ENCODE measurements at regions not wholly inside any gene's neighbourhood (a gene's known extent, or its start where the extent isn't known, plus 50 kb on each side); places are given as distances from the start of the nearest gene placed in this dataset.

DNA sequence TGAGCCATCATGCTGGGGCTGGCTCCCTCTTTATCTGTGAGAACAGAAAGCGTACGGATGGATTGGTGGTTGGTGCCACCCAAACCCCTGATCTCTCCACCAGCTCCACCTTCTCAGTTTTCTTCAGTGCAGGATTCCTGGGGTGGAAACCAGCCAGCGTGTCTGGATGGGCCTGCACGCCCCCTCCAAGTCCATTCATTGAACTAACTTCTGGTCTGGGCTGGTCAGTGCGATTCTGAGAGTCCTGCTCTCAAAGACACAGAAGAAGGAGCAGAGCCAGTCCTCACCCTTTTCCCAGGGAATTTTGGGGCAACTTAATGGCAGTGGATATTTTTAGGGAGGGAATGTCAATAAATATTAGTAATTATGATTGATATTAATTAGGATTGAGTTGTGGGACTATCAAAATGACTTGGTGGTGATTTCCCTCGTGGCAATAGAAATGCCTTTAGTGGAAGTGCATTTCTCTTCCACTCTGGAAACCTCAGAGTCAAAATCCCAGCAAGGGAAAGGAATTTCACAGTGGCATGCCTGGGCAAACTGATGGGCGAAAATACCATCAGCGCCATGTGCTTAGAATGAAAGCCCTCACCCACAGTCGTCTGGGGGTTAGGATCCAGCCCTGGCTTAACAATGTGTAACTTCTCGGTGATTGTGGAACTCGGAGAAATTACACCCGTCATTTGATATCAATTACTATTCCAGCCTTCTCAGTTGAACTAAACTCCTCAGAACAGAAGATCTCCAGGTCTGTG is 69.3 kb upstream of the EEPD1 start:
- peaks cover 0 to 10% (median 0%) of the 10 kb centered on the region in 8 donors for H3K9me3 ChIP-seq
- no peak overlapping the region for H3K27ac ChIP-seq
- TF ChIP-seq, protein P1, sequence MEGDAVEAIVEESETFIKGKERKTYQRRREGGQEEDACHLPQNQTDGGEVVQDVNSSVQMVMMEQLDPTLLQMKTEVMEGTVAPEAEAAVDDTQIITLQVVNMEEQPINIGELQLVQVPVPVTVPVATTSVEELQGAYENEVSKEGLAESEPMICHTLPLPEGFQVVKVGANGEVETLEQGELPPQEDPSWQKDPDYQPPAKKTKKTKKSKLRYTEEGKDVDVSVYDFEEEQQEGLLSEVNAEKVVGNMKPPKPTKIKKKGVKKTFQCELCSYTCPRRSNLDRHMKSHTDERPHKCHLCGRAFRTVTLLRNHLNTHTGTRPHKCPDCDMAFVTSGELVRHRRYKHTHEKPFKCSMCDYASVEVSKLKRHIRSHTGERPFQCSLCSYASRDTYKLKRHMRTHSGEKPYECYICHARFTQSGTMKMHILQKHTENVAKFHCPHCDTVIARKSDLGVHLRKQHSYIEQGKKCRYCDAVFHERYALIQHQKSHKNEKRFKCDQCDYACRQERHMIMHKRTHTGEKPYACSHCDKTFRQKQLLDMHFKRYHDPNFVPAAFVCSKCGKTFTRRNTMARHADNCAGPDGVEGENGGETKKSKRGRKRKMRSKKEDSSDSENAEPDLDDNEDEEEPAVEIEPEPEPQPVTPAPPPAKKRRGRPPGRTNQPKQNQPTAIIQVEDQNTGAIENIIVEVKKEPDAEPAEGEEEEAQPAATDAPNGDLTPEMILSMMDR (IDR thresholded peaks at IDR 0.05 in 8 of 11, conservative IDR thresholded peaks at IDR 0.05 in 3 of 11), result no peak
- intact Hi-C loops (cut with DNase I; ENCODE audit: low total_unique reads), result no loop called here
- H3K4me1 ChIP-seq, result peaks cover 2 to 41% (median 8%) of the 10 kb centered on the region in 6 donors
- no peak for DNase-seq
- no peaks in the 10 kb centered on the region for H3K36me3 ChIP-seq
- H3K27me3 ChIP-seq (replicated peaks in 1 of 7), result no peaks in the 10 kb centered on the region
- no peak overlapping the region for H3K4me3 ChIP-seq
- WGBS, 5 donors, result 91 to 94% (median 93%) methylated on average over 12 of the region's 12 CpGs

DNA sequence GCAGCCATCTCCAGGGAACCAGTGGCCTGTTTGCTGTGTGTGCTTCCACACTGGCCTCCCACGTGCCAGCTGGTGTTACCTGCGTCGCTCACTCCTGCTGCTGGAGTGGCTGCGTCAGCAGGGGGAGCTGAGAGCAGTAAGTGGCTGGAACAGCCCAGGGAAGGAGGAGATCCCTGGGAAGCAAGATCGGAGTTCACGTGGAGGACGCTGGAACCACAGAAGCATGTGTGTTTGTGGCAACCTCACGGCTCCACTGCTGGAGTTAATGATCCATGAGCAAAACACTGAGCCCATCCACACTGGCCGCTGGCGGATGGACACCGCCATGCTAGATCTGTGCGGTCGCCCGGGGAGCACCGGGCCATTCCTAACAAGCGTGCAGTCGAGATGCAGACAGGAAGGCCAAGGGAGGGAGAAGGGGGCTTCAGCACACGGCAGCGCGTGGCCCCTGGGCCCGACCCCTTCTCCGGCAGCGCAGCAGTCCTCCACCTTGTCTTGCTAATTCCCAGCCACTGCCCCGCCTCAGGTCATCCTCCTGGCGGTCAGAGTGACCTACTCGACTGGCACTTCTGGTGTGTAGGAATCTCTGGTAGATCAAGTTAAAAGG is 68.5 kb upstream of the EEPD1 start:
- Histone ChIP-seq H3K4me1 (peaks cover 2 to 34% (median 8%) of the 10 kb centered on the region in 6 donors), H3K9me3 (peaks cover 0 to 10% (median 3%) of the 10 kb centered on the region in 8 donors), H3K27ac (no peak overlapping the region), H3K27me3 (replicated peaks in 1 of 7) (no peaks in the 10 kb centered on the region), H3K4me3 (no peak overlapping the region), H3K36me3 (no peaks in the 10 kb centered on the region)
- intact Hi-C loops (cut with DNase I; ENCODE audit: low total_unique reads), result no loop called here
- no peak for TF ChIP-seq POLR2AphosphoS5 (IDR thresholded peaks at IDR 0.05)
- no peak for TF ChIP-seq POLR2A (IDR thresholded peaks at IDR 0.05)
- TF ChIP-seq, protein P1 (IDR thresholded peaks at IDR 0.05 in 8 of 11, conservative IDR thresholded peaks at IDR 0.05 in 3 of 11), result no peak
- DNase-seq, result no peak
- WGBS, 5 donors, result 81 to 91% (median 85%) methylated on average over 25 to 26 of the region's 26 CpGs

DNA sequence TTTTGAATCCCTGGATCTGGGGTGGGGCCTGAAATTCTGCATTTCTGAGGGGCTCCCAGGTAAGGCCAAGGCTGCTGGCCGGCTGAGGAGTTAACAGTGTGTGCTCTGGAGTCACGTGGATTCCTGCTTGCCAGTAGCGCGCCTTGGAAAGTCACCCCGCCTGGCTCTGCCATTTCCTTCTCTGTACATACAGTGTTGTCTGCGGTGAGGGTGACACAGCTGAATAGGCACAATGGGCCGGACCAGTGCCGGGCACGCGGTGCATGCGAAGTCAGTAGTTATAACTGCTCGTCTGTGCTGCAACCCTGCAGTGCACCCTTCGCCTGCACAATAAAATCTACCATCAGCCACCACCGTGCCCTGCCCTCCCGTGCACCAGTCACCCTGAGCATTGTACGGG is 68.0 kb upstream of the EEPD1 start:
- H3K9me3 ChIP-seq, result peaks cover 0 to 11% (median 3%) of the 10 kb centered on the region in 8 donors
- WGBS, 5 donors, result 73 to 95% (median 88%) methylated on average over 14 to 16 of the region's 16 CpGs
- H3K36me3 ChIP-seq, result no peaks in the 10 kb centered on the region
- intact Hi-C loops (cut with DNase I; ENCODE audit: low total_unique reads), result no loop called here
- no peaks in the 10 kb centered on the region for H3K27me3 ChIP-seq (replicated peaks in 1 of 7)
- no peak for DNase-seq
- no peak overlapping the region for H3K27ac ChIP-seq
- H3K4me1 ChIP-seq, result peaks cover 2 to 29% (median 8%) of the 10 kb centered on the region in 6 donors
- TF ChIP-seq POLR2A (IDR thresholded peaks at IDR 0.05), result no peak
- TF ChIP-seq, protein P1 (IDR thresholded peaks at IDR 0.05 in 8 of 11, conservative IDR thresholded peaks at IDR 0.05 in 3 of 11), result no peak
- no peak for TF ChIP-seq POLR2AphosphoS5 (IDR thresholded peaks at IDR 0.05)
- H3K4me3 ChIP-seq, result no peak overlapping the region

DNA sequence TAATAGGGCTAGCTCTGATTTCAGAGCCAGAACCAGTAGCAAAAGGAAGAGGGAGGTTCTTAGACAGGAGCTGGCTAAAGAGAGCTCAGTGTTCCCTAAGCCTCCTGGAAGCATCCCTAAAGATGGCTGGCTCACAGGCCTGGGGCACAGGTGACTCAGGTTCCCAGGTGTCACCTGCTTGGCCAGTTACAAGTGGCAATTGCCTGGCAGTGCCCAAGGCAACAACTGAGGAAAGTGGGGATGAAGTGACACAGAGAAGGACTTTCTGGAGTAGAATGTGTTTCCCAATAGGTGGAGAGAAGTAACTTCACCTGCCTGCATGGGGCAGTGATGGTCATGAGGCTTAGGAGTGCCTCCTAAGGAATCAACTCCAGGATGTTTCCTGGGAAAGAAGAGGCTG is 66.5 kb upstream of the EEPD1 start:
- no peak overlapping the region for H3K27ac ChIP-seq
- no peak for DNase-seq
- TF ChIP-seq POLR2AphosphoS5 (IDR thresholded peaks at IDR 0.05) (no peak), POLR2A (IDR thresholded peaks at IDR 0.05) (no peak)
- TF ChIP-seq, protein P1 (IDR thresholded peaks at IDR 0.05 in 8 of 11, conservative IDR thresholded peaks at IDR 0.05 in 3 of 11), result no peak
- H3K36me3 ChIP-seq, result no peaks in the 10 kb centered on the region
- H3K4me1 ChIP-seq, result peaks cover 0 to 15% (median 5%) of the 10 kb centered on the region in 6 donors
- H3K9me3 ChIP-seq, result peaks cover 0 to 11% (median 3%) of the 10 kb centered on the region in 8 donors
- H3K4me3 ChIP-seq, result no peak overlapping the region
- intact Hi-C loops (cut with DNase I; ENCODE audit: low total_unique reads), result no loop called here
- H3K27me3 ChIP-seq (replicated peaks in 1 of 7), result no peaks in the 10 kb centered on the region

Data from spleen (tissue), 11 donors.